Upper lobe of right lung (tissue), 1 donor: ENCODE measurements at regions not wholly inside any gene's neighbourhood (a gene's known extent, or its start where the extent isn't known, plus 50 kb on each side); places are given as distances from the start of the nearest gene placed in this dataset.

Experiments
- ATAC-seq: fragments of 200-7000 bp; cut with Tn5 transposase; one replicate; pipeline ENCODE4 v1.9.1; 2020; ENCODE audit warnings: mild to moderate bottlenecking, moderate library complexity
- DNase-seq: peaks from one replicate; pipeline ENCODE4 v3.0.0-alpha.2; 2020
- H3K27ac ChIP-seq: fragments of 200-600 bp; one replicate; pipeline ENCODE4 v1.8.0; 2022
- H3K27me3 ChIP-seq: fragments of 200-600 bp; one replicate; pipeline ENCODE4 v1.8.0; 2022; ENCODE audit warnings: mild to moderate bottlenecking
- H3K36me3 ChIP-seq: fragments of 200-600 bp; one replicate; pipeline ENCODE4 v1.8.0; 2022
- H3K4me1 ChIP-seq: fragments of 200-600 bp; one replicate; pipeline ENCODE4 v1.8.0; 2022
- H3K4me3 ChIP-seq: fragments of 200-600 bp; one replicate; pipeline ENCODE4 v1.8.0; 2022; ENCODE audit warnings: mild to moderate bottlenecking
- H3K9me3 ChIP-seq: fragments of 200-600 bp; one replicate; pipeline ENCODE4 v1.8.0; 2022
- intact Hi-C: fragments of 100-400 bp; cut with DNase I; formaldehyde crosslinking; loops from one replicate; pipeline ENCODE4 v1.11.0; 2022
- TF ChIP-seq, protein P1 (sequence below): fragments of 200-600 bp; IDR thresholded peaks from one replicate; pipeline ENCODE4 v1.8.0; 2022; ENCODE audit warnings: antibody characterized with exemption
- donor health status: DM: no; HTN: yes; CAD: no; lungs with severe emphysema.

DNA sequence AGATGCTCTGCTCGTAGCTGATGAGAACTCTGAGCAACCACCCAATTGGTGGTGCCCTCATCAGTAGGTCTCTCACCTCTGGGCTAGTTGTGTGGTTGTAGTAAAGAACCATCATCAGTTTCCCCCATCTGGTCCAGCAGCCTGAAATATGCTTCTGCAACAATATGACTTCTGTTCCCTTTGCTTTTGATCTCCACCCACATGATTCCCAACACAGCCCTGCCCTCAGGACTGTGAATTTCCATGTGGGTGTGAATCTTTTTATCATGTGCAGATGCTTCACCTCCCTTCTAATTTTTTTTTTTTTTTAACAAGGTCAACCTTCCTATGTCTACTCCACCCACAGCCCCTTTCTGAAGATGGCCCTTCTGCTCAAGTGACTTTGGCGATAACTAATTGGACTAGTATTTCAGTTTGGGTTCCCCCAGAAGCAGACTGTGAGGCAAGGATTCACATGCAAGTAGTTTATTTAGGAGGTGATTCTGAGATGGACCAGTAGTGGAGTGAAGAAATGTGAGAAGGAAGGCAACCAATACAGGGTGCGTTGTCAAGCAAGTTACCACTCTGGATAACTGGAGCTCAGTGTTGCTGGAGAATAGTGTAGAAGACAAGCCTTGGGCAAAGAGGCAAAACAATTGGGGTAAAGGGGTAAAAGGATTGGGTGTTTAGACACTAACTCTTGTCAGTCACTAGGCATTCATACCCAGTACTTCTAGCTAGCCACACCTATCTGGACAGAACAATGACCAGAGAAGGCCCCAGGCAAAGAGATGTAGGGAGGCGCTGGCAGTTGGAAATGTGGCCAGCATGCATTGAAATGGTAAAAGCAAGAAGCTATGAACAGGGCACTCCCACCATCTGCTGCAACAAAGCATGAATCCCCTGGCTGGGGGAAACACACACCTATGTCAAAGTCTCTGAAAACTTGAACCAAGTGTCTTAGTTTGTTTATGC lies 466.2 kb downstream of the BCOR start:
- Histone ChIP-seq H3K27ac (no peak overlapping the region), H3K9me3 (no peaks in the 10 kb centered on the region), H3K36me3 (no peaks in the 10 kb centered on the region), H3K4me1 (no peaks in the 10 kb centered on the region), H3K4me3 (no peak overlapping the region), H3K27me3 (no peaks in the 10 kb centered on the region)
- intact Hi-C loops, result no loop called here
- ATAC-seq (no peak), DNase-seq (no peak)
- TF ChIP-seq, protein P1, sequence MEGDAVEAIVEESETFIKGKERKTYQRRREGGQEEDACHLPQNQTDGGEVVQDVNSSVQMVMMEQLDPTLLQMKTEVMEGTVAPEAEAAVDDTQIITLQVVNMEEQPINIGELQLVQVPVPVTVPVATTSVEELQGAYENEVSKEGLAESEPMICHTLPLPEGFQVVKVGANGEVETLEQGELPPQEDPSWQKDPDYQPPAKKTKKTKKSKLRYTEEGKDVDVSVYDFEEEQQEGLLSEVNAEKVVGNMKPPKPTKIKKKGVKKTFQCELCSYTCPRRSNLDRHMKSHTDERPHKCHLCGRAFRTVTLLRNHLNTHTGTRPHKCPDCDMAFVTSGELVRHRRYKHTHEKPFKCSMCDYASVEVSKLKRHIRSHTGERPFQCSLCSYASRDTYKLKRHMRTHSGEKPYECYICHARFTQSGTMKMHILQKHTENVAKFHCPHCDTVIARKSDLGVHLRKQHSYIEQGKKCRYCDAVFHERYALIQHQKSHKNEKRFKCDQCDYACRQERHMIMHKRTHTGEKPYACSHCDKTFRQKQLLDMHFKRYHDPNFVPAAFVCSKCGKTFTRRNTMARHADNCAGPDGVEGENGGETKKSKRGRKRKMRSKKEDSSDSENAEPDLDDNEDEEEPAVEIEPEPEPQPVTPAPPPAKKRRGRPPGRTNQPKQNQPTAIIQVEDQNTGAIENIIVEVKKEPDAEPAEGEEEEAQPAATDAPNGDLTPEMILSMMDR, result no peak

DNA sequence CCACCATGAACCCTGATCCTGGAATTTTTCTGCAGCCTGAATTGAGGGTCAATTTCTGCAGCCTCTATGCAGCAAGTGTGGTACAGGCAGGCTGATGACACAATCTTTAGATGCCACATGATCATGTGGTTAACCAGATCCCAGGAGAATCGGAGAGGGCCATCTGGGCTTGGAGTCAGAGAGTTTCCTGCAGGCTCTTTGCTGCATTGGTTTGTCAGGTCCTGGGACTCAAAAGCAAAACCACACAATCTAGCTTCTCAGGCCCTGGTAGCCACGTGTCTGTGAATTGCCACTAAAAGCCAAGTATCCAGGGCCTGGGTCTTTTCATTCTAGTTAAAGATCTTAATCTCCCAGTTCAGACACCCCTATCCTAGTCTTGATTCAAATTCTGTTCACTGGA lies 464.5 kb downstream of the BCOR start:
- Histone ChIP-seq H3K9me3 (no peaks in the 10 kb centered on the region), H3K36me3 (no peaks in the 10 kb centered on the region), H3K27ac (no peak overlapping the region), H3K4me1 (no peaks in the 10 kb centered on the region), H3K27me3 (no peaks in the 10 kb centered on the region), H3K4me3 (no peak overlapping the region)
- TF ChIP-seq, protein P1, result no peak
- ATAC-seq (no peak), DNase-seq (no peak)
- intact Hi-C loops, result no loop called here

DNA sequence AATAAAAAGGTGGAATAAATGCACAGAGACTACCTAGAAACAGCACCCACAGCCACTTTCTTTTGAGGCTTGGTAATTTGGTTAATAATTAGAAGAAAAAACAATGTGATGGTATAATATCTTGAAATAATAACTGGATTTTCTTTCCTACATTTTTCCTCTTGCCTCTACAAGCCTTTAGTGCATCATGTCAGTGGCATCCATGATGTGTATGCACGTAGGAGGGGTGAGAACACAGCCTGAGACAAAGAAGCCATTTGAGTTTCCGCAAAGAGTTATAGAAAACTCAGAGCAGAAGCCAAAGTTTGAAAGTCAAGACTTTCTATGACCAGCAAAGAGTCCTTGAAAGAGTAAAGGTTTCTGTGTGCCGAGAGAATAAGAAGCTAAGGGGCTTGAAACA lies 461.3 kb downstream of the BCOR start:
- TF ChIP-seq, protein P1, result no peak
- Histone ChIP-seq H3K36me3 (no peaks in the 10 kb centered on the region), H3K4me1 (no peaks in the 10 kb centered on the region), H3K27me3 (no peaks in the 10 kb centered on the region), H3K9me3 (no peaks in the 10 kb centered on the region), H3K4me3 (no peak overlapping the region), H3K27ac (no peak overlapping the region)
- DNase-seq (no peak), ATAC-seq (no peak)
- intact Hi-C loops, result no loop called here

DNA sequence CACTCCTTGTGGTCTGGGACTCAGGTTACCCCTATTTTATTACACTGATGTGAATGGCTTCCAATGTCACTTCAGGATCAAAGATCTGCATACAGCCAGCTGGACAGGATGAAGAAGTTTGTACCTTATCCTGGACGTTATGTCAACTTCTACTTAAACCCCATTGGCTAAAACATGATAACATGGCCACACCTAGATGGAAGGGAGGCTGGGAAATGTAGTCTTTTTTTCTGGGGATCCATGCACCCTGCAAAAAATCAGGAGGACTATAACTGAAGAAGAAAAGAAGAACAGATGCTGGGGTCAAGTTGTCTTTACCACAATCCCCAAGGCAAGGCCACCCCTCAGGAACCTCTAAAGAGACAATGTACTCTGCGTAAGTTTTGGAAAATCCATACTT lies 459.2 kb downstream of the BCOR start:
- H3K27me3 ChIP-seq, result no peaks in the 10 kb centered on the region
- H3K4me3 ChIP-seq, result no peak overlapping the region
- H3K9me3 ChIP-seq, result no peaks in the 10 kb centered on the region
- H3K27ac ChIP-seq, result no peak overlapping the region
- intact Hi-C loops, result no loop called here
- no peaks in the 10 kb centered on the region for H3K36me3 ChIP-seq
- ATAC-seq (no peak), DNase-seq (no peak)
- TF ChIP-seq, protein P1, result no peak
- no peaks in the 10 kb centered on the region for H3K4me1 ChIP-seq

DNA sequence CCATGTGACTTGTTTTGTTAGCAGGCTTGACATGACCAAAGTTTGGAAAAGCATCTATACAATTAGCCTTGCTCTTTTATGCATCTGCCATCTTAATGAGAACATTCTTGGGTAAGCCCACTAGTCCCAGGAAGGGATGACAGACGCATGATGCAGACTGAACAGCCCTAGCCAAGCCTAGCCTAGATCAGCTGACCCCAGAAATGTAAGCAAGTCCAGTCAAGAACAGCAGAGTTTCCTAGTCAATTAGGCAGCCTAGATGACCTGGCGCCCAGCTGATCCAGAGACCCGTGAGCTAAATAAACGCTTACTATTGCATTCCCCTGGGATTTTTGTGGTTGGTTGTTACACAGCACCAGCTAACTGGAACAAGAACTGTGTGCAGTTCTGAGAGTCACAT lies 457.9 kb downstream of the BCOR start:
- intact Hi-C loops, result no loop called here
- Histone ChIP-seq H3K27ac (no peak overlapping the region), H3K27me3 (no peaks in the 10 kb centered on the region), H3K9me3 (no peaks in the 10 kb centered on the region), H3K4me1 (no peaks in the 10 kb centered on the region), H3K36me3 (no peaks in the 10 kb centered on the region), H3K4me3 (no peak overlapping the region)
- TF ChIP-seq, protein P1, result no peak
- no peak for DNase-seq
- no peak for ATAC-seq
